Activated naive CD8-positive, alpha-beta T cell treated with anti-CD3 and anti-CD28 coated beads, Interleukin-2, amount 10 ng/mL, durations not matched to agents 7 days and 5 days (primary cell): ENCODE measurements at regions not wholly inside any gene's neighbourhood (a gene's known extent, or its start where the extent isn't known, plus 50 kb on each side); places are given as distances from the start of the nearest gene placed in this dataset.

Source experiments
- ATAC-seq: fragments of 150-1000 bp; cut with Tn5 transposase; one replicate; pipeline ENCODE4 v1.10.0; 2021; ENCODE audit warnings: low read depth, moderate library complexity
- POLR2A ChIA-PET: fragments of 350-600 bp; sonication (Branson Sonifier 250); formaldehyde crosslinking; loops from one replicate; lab custom pipeline; 2021; ENCODE audit warnings: antibody characterized with exemption; lab: Charles Lee
- DNase-seq: peaks from one replicate; pipeline ENCODE4 v3.0.0; 2021
- H3K27ac Mint-ChIP-seq: one replicate; pipeline ENCODE4 v1.8.0; 2022; ENCODE audit warnings: mild to moderate bottlenecking, mixed read lengths
- H3K27me3 Mint-ChIP-seq: one replicate; pipeline ENCODE4 v1.8.0; 2022; ENCODE audit warnings: mild to moderate bottlenecking, moderate library complexity, mixed read lengths
- H3K36me3 Mint-ChIP-seq: one replicate; pipeline ENCODE4 v1.8.0; 2021; ENCODE audit warnings: mild to moderate bottlenecking, mixed read lengths
- H3K4me1 Mint-ChIP-seq: one replicate; pipeline ENCODE4 v1.8.0; 2021; ENCODE audit warnings: mixed read lengths
- H3K4me3 Mint-ChIP-seq: one replicate; pipeline ENCODE4 v1.8.0; 2022; ENCODE audit warnings: mild to moderate bottlenecking, moderate library complexity, mixed read lengths
- H3K9me3 Mint-ChIP-seq: one replicate; pipeline ENCODE4 v1.8.0; 2021; ENCODE audit warnings: mixed read lengths

DNA sequence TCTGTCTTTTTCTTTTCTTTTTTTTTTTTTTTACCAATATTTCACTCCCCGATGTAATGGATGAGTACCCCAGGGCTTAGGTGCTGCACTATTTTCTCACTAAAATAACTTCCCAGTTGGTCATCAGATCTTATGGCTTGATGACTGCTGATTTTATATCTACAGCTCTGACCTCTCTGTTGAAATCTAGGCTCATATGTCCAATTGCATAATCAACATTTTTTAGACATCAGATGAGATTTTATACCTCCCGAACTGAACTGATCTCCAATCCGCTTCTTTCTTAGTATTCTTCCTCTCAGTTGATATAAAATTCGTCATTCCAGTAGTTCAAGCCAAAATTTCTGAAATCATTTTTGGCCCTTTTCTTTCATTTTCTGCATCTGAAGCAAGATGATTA is 1236.5 kb downstream of the SLC16A7 start:
- no peaks in the 10 kb centered on the region for H3K36me3 Mint-ChIP-seq
- DNase-seq = no peak
- no peaks in the 10 kb centered on the region for H3K27me3 Mint-ChIP-seq
- POLR2A ChIA-PET = no interaction called here
- H3K27ac Mint-ChIP-seq = no peak overlapping the region
- H3K4me1 Mint-ChIP-seq = no peaks in the 10 kb centered on the region
- no peak for ATAC-seq
- no peak overlapping the region for H3K4me3 Mint-ChIP-seq
- peaks cover 4% of the 10 kb centered on the region for H3K9me3 Mint-ChIP-seq

DNA sequence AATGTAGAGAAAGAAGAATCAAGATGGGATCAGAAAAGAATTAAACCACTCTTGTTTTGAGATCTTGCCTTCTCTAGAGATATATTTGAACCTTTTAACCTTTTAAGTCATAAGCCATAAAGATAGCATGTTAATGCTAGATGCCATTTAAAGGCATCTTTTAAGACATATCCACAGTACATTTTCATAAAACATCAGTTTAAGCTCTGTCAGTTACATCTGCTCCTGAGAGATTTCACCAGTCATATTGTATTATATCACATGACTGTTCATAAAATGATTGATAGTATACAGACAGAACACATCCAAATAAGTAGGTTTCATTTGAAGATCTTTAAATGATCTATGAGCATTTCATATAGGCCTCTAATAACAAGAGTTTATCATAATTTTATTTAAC is 1238.5 kb downstream of the SLC16A7 start:
- no peaks in the 10 kb centered on the region for H3K36me3 Mint-ChIP-seq
- no peaks in the 10 kb centered on the region for H3K9me3 Mint-ChIP-seq
- H3K4me1 Mint-ChIP-seq = no peaks in the 10 kb centered on the region

DNA sequence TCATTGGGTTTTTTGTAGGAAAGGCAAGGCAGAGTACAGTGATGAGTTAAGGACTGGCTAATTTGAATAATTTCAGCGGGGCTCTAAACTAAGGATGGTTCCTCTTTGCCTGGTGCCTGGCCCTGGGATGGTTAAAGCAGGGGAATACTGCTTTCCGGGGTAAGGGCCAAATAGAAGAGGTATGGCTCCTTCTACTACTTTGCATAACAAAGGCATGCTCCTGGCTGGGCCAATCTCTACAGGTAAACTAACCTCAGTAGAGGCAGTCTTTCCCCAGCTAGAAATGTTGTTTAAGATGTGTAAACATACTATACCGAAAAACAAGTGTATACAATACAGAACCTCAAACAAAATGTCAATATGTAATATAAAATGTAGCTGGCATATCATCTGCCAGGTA is 1239.0 kb downstream of the SLC16A7 start:
- H3K27ac Mint-ChIP-seq = no peak overlapping the region
- DNase-seq = no peak

More for the DNA sequence above, 1238.5 kb downstream of the SLC16A7 start:
- Mint-ChIP-seq H3K27ac (no peak overlapping the region), H3K27me3 (no peaks in the 10 kb centered on the region), H3K4me3 (no peak overlapping the region)
- ATAC-seq (no peak), DNase-seq (no peak)
- POLR2A ChIA-PET = no interaction called here

DNA sequence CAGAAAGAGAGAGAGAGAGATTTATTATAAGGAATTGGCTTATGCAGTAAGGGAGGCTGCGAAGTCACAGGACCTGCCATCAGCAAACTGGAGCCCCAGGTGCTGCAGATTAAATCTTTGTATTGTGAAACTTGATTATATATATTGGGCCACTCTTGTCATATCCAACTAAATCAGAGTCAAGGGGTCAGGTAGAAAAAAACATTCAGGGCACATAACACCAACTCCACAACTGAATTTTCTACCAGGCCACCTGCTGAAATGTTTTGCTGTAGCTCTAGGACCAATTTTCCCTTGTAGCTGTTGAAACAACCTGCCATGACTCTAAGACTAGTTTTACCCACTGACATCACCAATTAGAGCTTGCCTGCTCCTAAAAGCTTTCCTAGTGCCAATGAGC is 1240.8 kb downstream of the SLC16A7 start:
- H3K4me1 Mint-ChIP-seq = no peaks in the 10 kb centered on the region
- no peak overlapping the region for H3K27ac Mint-ChIP-seq
- no peaks in the 10 kb centered on the region for H3K9me3 Mint-ChIP-seq
- no peak overlapping the region for H3K4me3 Mint-ChIP-seq
- H3K36me3 Mint-ChIP-seq = no peaks in the 10 kb centered on the region
- POLR2A ChIA-PET = no interaction called here
- DNase-seq (no peak), ATAC-seq (no peak)
- H3K27me3 Mint-ChIP-seq = no peaks in the 10 kb centered on the region

More for the DNA sequence above, 1239.0 kb downstream of the SLC16A7 start:
- Mint-ChIP-seq H3K4me3 (no peak overlapping the region), H3K4me1 (no peaks in the 10 kb centered on the region), H3K27me3 (no peaks in the 10 kb centered on the region), H3K9me3 (no peaks in the 10 kb centered on the region), H3K36me3 (no peaks in the 10 kb centered on the region)
- no peak for ATAC-seq
- POLR2A ChIA-PET = no interaction called here

DNA sequence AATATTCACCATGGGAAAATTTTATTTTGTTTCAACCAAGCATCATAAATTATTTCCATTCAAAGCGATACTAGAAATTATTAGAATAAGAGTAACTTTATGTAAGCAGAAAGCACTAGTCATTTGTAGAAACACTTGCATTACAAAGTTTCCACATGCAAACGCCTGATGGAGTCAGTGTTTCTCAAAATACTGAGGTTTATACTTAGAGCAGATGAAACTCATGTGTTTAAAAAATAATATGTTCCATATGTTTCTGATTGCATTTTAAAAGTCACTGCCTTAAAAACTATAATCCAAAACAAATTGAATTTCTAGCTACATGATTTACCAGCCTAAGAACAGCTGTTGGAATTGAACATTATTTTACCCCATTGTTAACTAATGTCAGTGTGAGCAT is 1246.4 kb downstream of the SLC16A7 start:
- ATAC-seq (no peak), DNase-seq (no peak)
- Mint-ChIP-seq H3K4me1 (no peaks in the 10 kb centered on the region), H3K9me3 (no peaks in the 10 kb centered on the region), H3K27me3 (no peaks in the 10 kb centered on the region), H3K36me3 (no peaks in the 10 kb centered on the region), H3K4me3 (no peak overlapping the region), H3K27ac (no peak overlapping the region)
- POLR2A ChIA-PET = no interaction called here

DNA sequence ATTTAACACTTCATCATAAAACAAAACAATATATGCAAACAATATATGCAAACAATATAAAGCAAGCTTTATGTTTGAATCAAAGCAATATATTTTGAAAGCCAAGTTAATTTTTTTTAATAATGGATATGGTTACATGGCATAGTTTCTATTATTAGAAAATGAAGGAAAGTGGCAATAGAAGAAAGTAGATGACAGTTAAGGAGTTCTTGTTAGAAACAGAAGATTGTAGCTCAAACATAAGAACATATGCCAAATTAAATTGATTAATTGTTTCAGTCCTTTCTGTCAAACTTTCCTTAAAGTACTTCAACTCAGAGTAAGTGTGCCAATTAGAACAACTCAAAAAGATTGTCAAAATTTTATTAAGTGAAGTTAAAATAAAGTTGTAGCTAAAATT is 1248.3 kb downstream of the SLC16A7 start:
- Mint-ChIP-seq H3K4me1 (no peaks in the 10 kb centered on the region), H3K27me3 (no peaks in the 10 kb centered on the region), H3K36me3 (no peaks in the 10 kb centered on the region), H3K27ac (no peak overlapping the region), H3K4me3 (no peak overlapping the region), H3K9me3 (no peaks in the 10 kb centered on the region)
- ATAC-seq (no peak), DNase-seq (no peak)
- POLR2A ChIA-PET = no interaction called here

DNA sequence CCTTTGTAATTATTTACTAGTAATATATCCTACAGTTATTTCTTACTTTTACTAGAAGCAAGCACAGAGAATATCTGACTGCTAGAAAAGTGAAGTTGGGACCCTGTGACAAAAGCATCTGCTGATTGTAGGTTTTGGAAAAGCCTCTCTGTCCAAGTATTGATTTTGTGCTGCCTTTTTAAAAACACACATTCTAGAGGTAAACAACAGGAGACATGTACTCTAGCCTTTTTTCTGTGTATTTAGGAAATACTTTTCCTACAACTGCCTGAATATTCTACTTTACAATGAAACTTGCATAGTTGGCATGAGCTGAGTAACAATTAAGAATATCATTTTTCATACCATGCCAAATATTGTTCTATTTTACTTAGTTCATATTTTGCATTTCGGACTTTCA is 1249.0 kb downstream of the SLC16A7 start:
- no peaks in the 10 kb centered on the region for H3K9me3 Mint-ChIP-seq
- no peaks in the 10 kb centered on the region for H3K4me1 Mint-ChIP-seq
- POLR2A ChIA-PET = no interaction called here
- ATAC-seq = no peak
- no peaks in the 10 kb centered on the region for H3K27me3 Mint-ChIP-seq
- DNase-seq = no peak
- H3K36me3 Mint-ChIP-seq = no peaks in the 10 kb centered on the region
- no peak overlapping the region for H3K4me3 Mint-ChIP-seq
- no peak overlapping the region for H3K27ac Mint-ChIP-seq

DNA sequence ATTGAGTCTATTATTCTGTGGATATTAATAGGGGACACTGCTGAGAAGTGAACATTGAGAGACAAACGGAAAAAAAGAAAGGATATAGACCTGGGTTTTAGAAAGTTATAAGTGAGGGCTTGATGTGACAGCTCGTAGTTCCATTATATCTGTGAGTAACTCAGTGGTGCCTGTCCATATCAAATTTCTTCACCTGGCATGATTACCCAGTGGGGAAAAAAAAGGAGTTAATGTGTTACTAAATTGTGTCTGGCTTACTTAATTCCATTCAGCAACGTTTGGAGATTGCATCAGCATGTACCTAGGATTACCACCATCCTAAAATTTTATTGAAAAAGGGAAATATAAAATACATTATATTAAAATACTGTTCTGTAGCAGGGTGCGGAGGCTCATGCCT is 1249.9 kb downstream of the SLC16A7 start:
- Mint-ChIP-seq H3K4me1 (no peaks in the 10 kb centered on the region), H3K4me3 (no peak overlapping the region), H3K27me3 (no peaks in the 10 kb centered on the region), H3K9me3 (no peaks in the 10 kb centered on the region), H3K36me3 (no peaks in the 10 kb centered on the region), H3K27ac (no peak overlapping the region)
- DNase-seq = no peak
- ATAC-seq = no peak
- POLR2A ChIA-PET = no interaction called here

DNA sequence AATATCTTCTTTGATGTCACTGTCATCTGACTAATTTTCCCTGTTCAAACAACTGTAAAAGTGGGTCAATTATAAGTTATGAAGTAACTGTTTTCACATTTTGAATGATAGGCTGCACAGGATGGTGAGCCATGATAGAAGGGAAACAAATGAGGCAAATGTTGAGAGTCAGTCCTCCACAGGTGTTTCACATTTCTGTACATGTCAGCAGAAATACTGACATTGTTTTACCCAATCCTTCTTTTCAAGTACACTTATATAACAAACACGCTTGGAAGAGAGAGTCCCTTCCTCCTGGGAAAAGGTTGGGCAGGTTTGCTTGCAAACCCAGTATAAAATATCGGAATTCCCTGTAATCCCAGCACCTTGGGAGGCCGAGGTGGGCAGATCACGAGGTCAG is 1251.5 kb downstream of the SLC16A7 start:
- H3K36me3 Mint-ChIP-seq = no peaks in the 10 kb centered on the region
- POLR2A ChIA-PET = no interaction called here
- no peak for DNase-seq
- H3K27ac Mint-ChIP-seq = no peak overlapping the region
- H3K27me3 Mint-ChIP-seq = no peaks in the 10 kb centered on the region
- H3K4me1 Mint-ChIP-seq = no peaks in the 10 kb centered on the region
- ATAC-seq = no peak
- H3K4me3 Mint-ChIP-seq = no peak overlapping the region
- H3K9me3 Mint-ChIP-seq = no peaks in the 10 kb centered on the region

DNA sequence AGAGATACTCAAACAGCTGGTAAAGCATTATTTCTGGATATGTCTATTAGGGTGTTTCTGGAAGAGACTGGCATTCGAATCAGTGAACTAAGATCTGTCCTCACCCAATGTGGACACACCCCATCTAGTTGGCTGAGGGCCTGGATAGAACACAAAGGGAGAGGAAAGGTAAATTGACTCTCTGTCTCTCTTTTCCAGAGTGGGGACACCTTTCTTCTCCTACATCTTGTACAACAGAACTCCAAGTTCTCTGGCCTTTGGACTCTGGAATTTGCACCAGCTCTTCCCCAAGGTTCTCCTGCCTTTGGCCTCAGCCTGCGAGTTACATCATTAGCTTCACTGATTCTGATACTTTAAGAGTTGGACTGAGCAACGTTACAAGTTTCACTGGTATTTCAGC is 1253.9 kb downstream of the SLC16A7 start:
- Mint-ChIP-seq H3K36me3 (no peaks in the 10 kb centered on the region), H3K4me3 (no peak overlapping the region), H3K9me3 (no peaks in the 10 kb centered on the region), H3K27me3 (no peaks in the 10 kb centered on the region), H3K4me1 (no peaks in the 10 kb centered on the region), H3K27ac (no peak overlapping the region)
- POLR2A ChIA-PET = no interaction called here
- ATAC-seq = no peak
- no peak for DNase-seq

DNA sequence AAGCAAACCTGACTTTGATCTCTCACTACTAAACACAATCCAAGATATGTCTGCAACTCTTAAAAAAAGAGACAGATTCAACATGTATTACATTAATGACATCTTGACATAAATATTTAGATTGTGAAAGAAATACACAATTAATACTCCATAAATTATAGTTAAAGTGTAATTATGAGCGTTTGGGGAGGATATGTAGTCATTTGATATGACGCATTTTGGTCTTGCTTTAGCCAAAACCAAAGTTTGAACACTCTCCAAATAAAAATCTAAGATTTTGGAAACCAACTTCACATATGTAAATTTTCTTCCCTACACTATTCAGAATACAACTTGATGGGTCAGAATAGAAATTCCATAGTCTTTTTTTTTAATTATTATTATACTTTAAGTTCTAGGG is 1257.6 kb downstream of the SLC16A7 start:
- ATAC-seq = no peak
- Mint-ChIP-seq H3K27me3 (no peaks in the 10 kb centered on the region), H3K27ac (no peak overlapping the region), H3K36me3 (no peaks in the 10 kb centered on the region), H3K4me3 (no peak overlapping the region), H3K4me1 (no peaks in the 10 kb centered on the region), H3K9me3 (no peaks in the 10 kb centered on the region)
- POLR2A ChIA-PET = no interaction called here
- no peak for DNase-seq

DNA sequence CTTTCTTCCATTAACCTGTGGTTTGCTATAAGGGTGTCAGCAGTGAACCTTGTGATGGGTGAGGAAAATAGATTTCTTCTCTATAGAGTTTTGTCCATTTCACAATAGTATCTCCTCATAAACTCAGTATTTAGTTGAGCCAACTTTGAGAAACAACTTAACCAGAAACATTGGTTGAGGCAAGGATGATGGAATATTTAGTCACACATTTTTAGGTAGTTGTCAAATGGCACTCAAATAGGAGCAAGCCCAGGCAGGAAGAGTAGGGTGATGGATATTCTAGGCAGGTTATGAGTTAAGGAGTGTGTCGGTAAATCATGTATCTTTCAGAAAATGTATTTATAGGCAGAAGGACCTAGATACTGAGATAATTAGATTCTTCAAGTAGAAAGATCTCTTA is 1267.6 kb downstream of the SLC16A7 start:
- Mint-ChIP-seq H3K4me1 (no peaks in the 10 kb centered on the region), H3K36me3 (no peaks in the 10 kb centered on the region)

DNA sequence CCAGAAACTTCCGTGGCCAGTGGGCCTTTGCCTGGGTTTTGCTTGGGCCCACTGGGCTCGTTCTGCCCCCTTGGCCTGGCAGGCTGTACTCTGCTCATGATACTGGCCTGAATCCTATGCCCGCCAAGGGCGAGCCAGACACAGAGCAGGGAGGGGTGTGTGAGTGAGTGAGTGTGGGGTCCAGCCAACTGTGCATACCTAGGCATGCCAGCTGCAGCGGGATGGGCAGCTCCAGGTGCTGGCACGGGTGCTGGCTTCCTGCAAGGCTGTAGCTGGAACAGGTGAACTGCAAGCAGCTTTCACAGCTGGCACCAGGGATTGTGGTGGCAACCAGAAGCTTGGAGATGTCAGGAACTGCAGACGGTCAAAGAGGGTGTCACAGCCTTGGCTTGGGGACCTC is 1276.4 kb downstream of the SLC16A7 start:
- H3K27me3 Mint-ChIP-seq = no peaks in the 10 kb centered on the region
- DNase-seq (no peak), ATAC-seq (no peak)
- POLR2A ChIA-PET = no interaction called here
- H3K4me1 Mint-ChIP-seq = no peaks in the 10 kb centered on the region
- no peak overlapping the region for H3K4me3 Mint-ChIP-seq
- no peak overlapping the region for H3K27ac Mint-ChIP-seq
- no peaks in the 10 kb centered on the region for H3K9me3 Mint-ChIP-seq
- H3K36me3 Mint-ChIP-seq = no peaks in the 10 kb centered on the region

More for the DNA sequence above, 1267.6 kb downstream of the SLC16A7 start:
- H3K4me3 Mint-ChIP-seq = no peak overlapping the region
- no peak for DNase-seq
- no peaks in the 10 kb centered on the region for H3K27me3 Mint-ChIP-seq
- no peaks in the 10 kb centered on the region for H3K9me3 Mint-ChIP-seq
- no peak overlapping the region for H3K27ac Mint-ChIP-seq
- no peak for ATAC-seq
- POLR2A ChIA-PET = no interaction called here

DNA sequence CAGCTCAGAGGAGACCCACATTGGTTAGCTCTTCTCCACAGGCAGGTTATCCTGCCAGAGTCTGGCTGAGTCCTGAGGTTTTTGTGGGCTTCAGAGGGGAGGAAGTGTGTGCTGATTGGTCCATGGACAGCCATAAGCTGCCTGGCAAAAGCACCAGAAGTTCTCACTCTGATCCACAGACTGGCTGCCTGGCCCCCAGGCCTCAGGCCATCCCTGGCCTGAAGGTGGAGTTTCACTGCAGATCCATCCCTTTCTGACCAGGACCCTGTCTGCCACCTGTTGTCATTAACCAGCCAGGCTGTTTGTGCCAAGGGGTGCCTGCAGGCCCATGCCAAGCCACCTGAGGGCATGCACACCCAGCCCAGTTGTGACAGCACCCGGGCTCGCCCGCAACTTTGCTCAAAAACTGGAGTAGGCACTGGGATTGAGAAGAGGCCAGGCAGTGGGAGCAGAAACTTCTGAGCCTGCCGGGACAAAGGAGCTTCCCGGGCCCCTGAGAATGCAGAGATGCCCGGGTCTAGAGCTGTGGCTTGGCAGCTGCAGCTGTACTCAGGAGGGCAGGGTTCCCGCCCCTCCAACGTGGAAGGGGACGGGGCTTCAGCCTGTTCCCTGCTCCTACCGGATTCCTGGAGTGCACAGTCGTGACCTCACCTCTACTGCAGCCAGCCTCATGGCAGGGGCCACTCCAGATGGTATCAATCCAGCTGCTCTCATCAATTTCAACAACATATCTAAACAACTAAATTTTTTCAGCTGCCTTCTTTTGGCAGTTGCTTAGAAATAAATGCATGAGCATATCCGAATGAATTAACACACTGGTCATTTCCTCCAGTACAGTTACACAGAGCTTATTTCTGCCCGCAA is 1277.3 kb downstream of the SLC16A7 start:
- Mint-ChIP-seq H3K4me1 (no peaks in the 10 kb centered on the region), H3K27me3 (no peaks in the 10 kb centered on the region), H3K36me3 (no peaks in the 10 kb centered on the region), H3K4me3 (no peak overlapping the region), H3K27ac (no peak overlapping the region), H3K9me3 (no peaks in the 10 kb centered on the region)
- POLR2A ChIA-PET = no interaction called here
- ATAC-seq (no peak), DNase-seq (no peak)
